SK-N-SH (cell line): ENCODE measurements at regions not wholly inside any gene's neighbourhood (a gene's known extent, or its start where the extent isn't known, plus 50 kb on each side); places are given as distances from the start of the nearest gene placed in this dataset.

Experiments used
- CTCF ChIP-seq: fragments of 200-600 bp; sonication (generic); IDR thresholded peaks from 2 replicates; pipeline ENCODE4 v1.6.1; 2017; ENCODE audit warnings: antibody characterized with exemption, mild to moderate bottlenecking, moderate library complexity
- EP300 ChIP-seq, 2 experiments: IDR thresholded peaks; 2 replicates each; pipeline versions ENCODE4 v1.4.0 to v1.6.1; 2012; ENCODE audit warnings: borderline replicate concordance in 1 of 2, low read depth in 1 of 2, low read length in 1 of 2
- NFIC ChIP-seq: IDR thresholded peaks from 2 replicates; pipeline ENCODE4 v1.4.0; 2012; ENCODE audit warnings: borderline replicate concordance
- NRF1 ChIP-seq: IDR thresholded peaks from 2 replicates; pipeline ENCODE4 v1.6.1; 2012; ENCODE audit warnings: low read depth, mild to moderate bottlenecking, low read length
- POLR2AphosphoS5 ChIP-seq: IDR thresholded peaks from 2 replicates; pipeline ENCODE4 v1.6.1; 2012; ENCODE audit warnings: low read depth, low read length
- RAD21 ChIP-seq: IDR thresholded peaks from 2 replicates; pipeline ENCODE4 v1.6.1; 2012; ENCODE audit warnings: mild to moderate bottlenecking, low read length
- RFX5 ChIP-seq: IDR thresholded peaks from 2 replicates; pipeline ENCODE4 v1.6.1; 2012; ENCODE audit warnings: mild to moderate bottlenecking, improper control_type of control experiment, low read length
- SMC3 ChIP-seq: IDR thresholded peaks from 2 replicates; pipeline ENCODE4 v1.6.1; 2012; ENCODE audit warnings: low read depth, low read length, improper control_type of control experiment
- TEAD4 ChIP-seq: IDR thresholded peaks from 2 replicates; pipeline ENCODE4 v1.4.0; 2012; ENCODE audit warnings: mild to moderate bottlenecking, borderline replicate concordance; ENCODE audit not compliant: insufficient read depth
- YY1 ChIP-seq: IDR thresholded peaks from 2 replicates; pipeline ENCODE4 v1.4.0; 2012; ENCODE audit warnings: low read depth, mild to moderate bottlenecking

GRCh38 chr2:59874361-59874760 is 679.1 kb downstream of the BCL11A start:
- TF ChIP-seq CTCF, result no peak
- TF ChIP-seq YY1, result no peak
- no peak for TF ChIP-seq NFIC
- no peak for TF ChIP-seq POLR2AphosphoS5
- no peak for TF ChIP-seq SMC3
- no peak for TF ChIP-seq EP300 (IDR thresholded peaks at IDR 0.05; ENCODE audit: borderline replicate concordance in 1 of 2, low read depth in 1 of 2, low read length in 1 of 2)
- no peak for TF ChIP-seq RAD21
- no peak for TF ChIP-seq NRF1
- no peak for TF ChIP-seq RFX5
- no peak for TF ChIP-seq TEAD4
